ENCODE measurements at regions not wholly inside any gene's neighbourhood (a gene's known extent, or its start where the extent isn't known, plus 50 kb on each side); places are given as distances from the start of the nearest gene placed in this dataset.

- Histone ChIP-seq H3K36me3 (no peaks in the 10 kb centered on the region), H3K27ac (no peak overlapping the region), H3K4me3 (no peak overlapping the region), H3K27me3 (replicated peaks; ENCODE audit: insufficient read depth) (no peaks in the 10 kb centered on the region), H3K4me1 (ENCODE audit: control insufficient read depth in 1 of 2, low read depth in 2 of 2) (no peaks in the 10 kb centered on the region), H3K9me3 (no peaks in the 10 kb centered on the region)
- ATAC-seq (ENCODE audit: insufficient number of reproducible peaks, low FRiP score, low read depth), result no peak
- no peak for TF ChIP-seq CTCF (IDR thresholded peaks at IDR 0.05)
- DNase-seq (ENCODE audit: low spot score), result no peak
Measured at GRCh38 chr16:9657641-9658040, 524.6 kb downstream of the GRIN2A start.

- TF ChIP-seq CTCF (IDR thresholded peaks at IDR 0.05), result no peak
- DNase-seq (ENCODE audit: low spot score), result no peak
- H3K4me1 ChIP-seq (ENCODE audit: control insufficient read depth in 1 of 2, low read depth in 2 of 2), result no peaks in the 10 kb centered on the region
- no peaks in the 10 kb centered on the region for H3K27me3 ChIP-seq (replicated peaks; ENCODE audit: insufficient read depth)
- H3K9me3 ChIP-seq, result no peaks in the 10 kb centered on the region
- no peak overlapping the region for H3K4me3 ChIP-seq
- H3K27ac ChIP-seq, result no peak overlapping the region
- ATAC-seq (ENCODE audit: insufficient number of reproducible peaks, low FRiP score, low read depth), result no peak
- H3K36me3 ChIP-seq, result no peaks in the 10 kb centered on the region
Measured at GRCh38 chr16:9658164-9658563, 524.1 kb downstream of the GRIN2A start.

- no peak overlapping the region for H3K4me3 ChIP-seq
- H3K9me3 ChIP-seq, result no peaks in the 10 kb centered on the region
- H3K36me3 ChIP-seq, result no peaks in the 10 kb centered on the region
- no peaks in the 10 kb centered on the region for H3K27me3 ChIP-seq (replicated peaks; ENCODE audit: insufficient read depth)
- no peak for TF ChIP-seq CTCF (IDR thresholded peaks at IDR 0.05)
- DNase-seq (ENCODE audit: low spot score) (no peak), ATAC-seq (ENCODE audit: insufficient number of reproducible peaks, low FRiP score, low read depth) (no peak)
- no peak overlapping the region for H3K27ac ChIP-seq
- no peaks in the 10 kb centered on the region for H3K4me1 ChIP-seq (ENCODE audit: control insufficient read depth in 1 of 2, low read depth in 2 of 2)
Measured at GRCh38 chr16:9658586-9658985, 523.6 kb downstream of the GRIN2A start.

GRCh38 chr16:9660898-9661297 is 521.3 kb downstream of the GRIN2A start:
- TF ChIP-seq CTCF (IDR thresholded peaks at IDR 0.05), result no peak
- no peak for DNase-seq (ENCODE audit: low spot score)
- H3K27me3 ChIP-seq (replicated peaks; ENCODE audit: insufficient read depth), result no peaks in the 10 kb centered on the region
- no peaks in the 10 kb centered on the region for H3K4me1 ChIP-seq (ENCODE audit: control insufficient read depth in 1 of 2, low read depth in 2 of 2)
- H3K27ac ChIP-seq, result no peak overlapping the region
- no peak for ATAC-seq (ENCODE audit: insufficient number of reproducible peaks, low FRiP score, low read depth)
- H3K36me3 ChIP-seq, result no peaks in the 10 kb centered on the region
- H3K4me3 ChIP-seq, result no peak overlapping the region
- no peaks in the 10 kb centered on the region for H3K9me3 ChIP-seq

GRCh38 chr16:9661336-9662017 is 520.8 kb downstream of the GRIN2A start:
- Histone ChIP-seq H3K36me3 (no peaks in the 10 kb centered on the region), H3K27me3 (replicated peaks; ENCODE audit: insufficient read depth) (no peaks in the 10 kb centered on the region), H3K9me3 (no peaks in the 10 kb centered on the region), H3K4me1 (ENCODE audit: control insufficient read depth in 1 of 2, low read depth in 2 of 2) (no peaks in the 10 kb centered on the region), H3K27ac (no peak overlapping the region), H3K4me3 (no peak overlapping the region)
- DNase-seq (ENCODE audit: low spot score), result no peak
- no peak for ATAC-seq (ENCODE audit: insufficient number of reproducible peaks, low FRiP score, low read depth)
- no peak for TF ChIP-seq CTCF (IDR thresholded peaks at IDR 0.05)
